ENCODE measurements at regions not wholly inside any gene's neighbourhood (a gene's known extent, or its start where the extent isn't known, plus 50 kb on each side); places are given as distances from the start of the nearest gene placed in this dataset.

GRCh38 chr2:200180943-200181342 is 125.5 kb upstream of the SPATS2L start:
- TF ChIP-seq YY1 (IDR thresholded peaks at IDR 0.05; ENCODE audit: insufficient read depth, insufficient read length) = no peak
- no peak for TF ChIP-seq SUZ12 (IDR thresholded peaks at IDR 0.05; ENCODE audit: extremely low read depth, insufficient read depth, insufficient read length)
- TF ChIP-seq ZNF274 (IDR thresholded peaks at IDR 0.05; ENCODE audit: low read depth, low read length) = no peak
